Stomach (tissue), 4 donors: ENCODE measurements at regions not wholly inside any gene's neighbourhood (a gene's known extent, or its start where the extent isn't known, plus 50 kb on each side); places are given as distances from the start of the nearest gene placed in this dataset.

Experiments
- CTCF ChIP-seq, 7 experiments: fragments of 450-650 bp in 4 of 7; fragments of 200-600 bp in 3 of 7; sonication (generic) in 3 of 7; IDR thresholded peaks; one replicate each; pipeline ENCODE4 v1.5.1; 2016 to 2019; ENCODE audit warnings: antibody characterized with exemption in 7 of 7, control low read depth in 2 of 7, mild to moderate bottlenecking in 1 of 7
- EP300 ChIP-seq: sonication (generic); formaldehyde crosslinking; IDR thresholded peaks from one replicate; pipeline ENCODE4 v1.6.1; 2017; ENCODE audit warnings: antibody characterized with exemption
- POLR2A ChIP-seq, 4 donors: fragments of 450-650 bp; IDR thresholded peaks; one replicate each; pipeline ENCODE4 v1.6.1; 2016; ENCODE audit warnings: antibody characterized with exemption in 4 of 4, control low read depth in 2 of 4, mild to moderate bottlenecking in 1 of 4, moderate library complexity in 1 of 4
- POLR2AphosphoS5 ChIP-seq, 3 donors: sonication (generic); formaldehyde crosslinking; IDR thresholded peaks; one replicate each; pipeline ENCODE4 v1.6.1; 2016; ENCODE audit warnings: antibody characterized with exemption in 3 of 3

- no peak for TF ChIP-seq CTCF (IDR thresholded peaks at IDR 0.05)
- no peak for TF ChIP-seq EP300
- no peak for TF ChIP-seq POLR2AphosphoS5 (IDR thresholded peaks at IDR 0.05)
- TF ChIP-seq POLR2A (IDR thresholded peaks at IDR 0.05): no peak
Measured at GRCh38 chr6:9467741-9468140, 947.1 kb downstream of the TFAP2A start.
